Ovary (tissue), 3 donors: ENCODE measurements at regions not wholly inside any gene's neighbourhood (a gene's known extent, or its start where the extent isn't known, plus 50 kb on each side); places are given as distances from the start of the nearest gene placed in this dataset.

ENCODE experiments used
- CTCF ChIP-seq, 3 donors: fragments of 450-650 bp in 2 of 3; fragments of 200-600 bp in 1 of 3; IDR thresholded peaks; one replicate each; pipeline versions ENCODE4 v1.5.1 to v1.8.0; 2016 to 2022; ENCODE audit warnings: antibody characterized with exemption in 3 of 3, mild to moderate bottlenecking in 1 of 3
- EP300 ChIP-seq: sonication (generic); formaldehyde crosslinking; IDR thresholded peaks from one replicate; pipeline ENCODE4 v1.6.1; 2017; ENCODE audit warnings: antibody characterized with exemption
- POLR2A ChIP-seq: fragments of 450-650 bp; IDR thresholded peaks from one replicate; pipeline ENCODE4 v1.6.1; 2017; ENCODE audit warnings: antibody characterized with exemption, mild to moderate bottlenecking, moderate library complexity
- donor health status: DM: no; HTN: no; CAD: no.

- TF ChIP-seq CTCF (IDR thresholded peaks at IDR 0.05) (no peak), POLR2A (no peak), EP300 (no peak)
Measured at GRCh38 chr5:42896523-42896922, 84.8 kb upstream of the SELENOP start.
